GM12892 (cell line): ENCODE measurements at regions not wholly inside any gene's neighbourhood (a gene's known extent, or its start where the extent isn't known, plus 50 kb on each side); places are given as distances from the start of the nearest gene placed in this dataset.
"Not testable (repeated sequence)": the region's sequence is repeated elsewhere in the genome, so short reads cannot be mapped to it uniquely, and the experiment has no call there.

Experiments
- POLR2A ChIP-seq: IDR thresholded peaks from 2 replicates; pipeline ENCODE4 v1.6.1; 2011; ENCODE audit warnings: low read depth, low read length, control low read depth
- POLR2AphosphoS5 ChIP-seq: IDR thresholded peaks from 2 replicates; pipeline ENCODE4 v1.6.1; 2011; ENCODE audit warnings: low read depth, low read length, control low read depth

- TF ChIP-seq POLR2AphosphoS5, POLR2A: not testable (repeated sequence)
Measured at GRCh38 chr6:57747716-57748115, 430.3 kb downstream of the PRIM2 start.
